IPS-NIHi7 (cell line): ENCODE measurements at regions not wholly inside any gene's neighbourhood (a gene's known extent, or its start where the extent isn't known, plus 50 kb on each side); places are given as distances from the start of the nearest gene placed in this dataset.

Experiments used
- DNase-seq: peaks from one replicate; pipeline ENCODE4 v3.0.0; 2012; ENCODE audit warnings: mixed read lengths; ENCODE audit errors: extremely low spot score

DNA sequence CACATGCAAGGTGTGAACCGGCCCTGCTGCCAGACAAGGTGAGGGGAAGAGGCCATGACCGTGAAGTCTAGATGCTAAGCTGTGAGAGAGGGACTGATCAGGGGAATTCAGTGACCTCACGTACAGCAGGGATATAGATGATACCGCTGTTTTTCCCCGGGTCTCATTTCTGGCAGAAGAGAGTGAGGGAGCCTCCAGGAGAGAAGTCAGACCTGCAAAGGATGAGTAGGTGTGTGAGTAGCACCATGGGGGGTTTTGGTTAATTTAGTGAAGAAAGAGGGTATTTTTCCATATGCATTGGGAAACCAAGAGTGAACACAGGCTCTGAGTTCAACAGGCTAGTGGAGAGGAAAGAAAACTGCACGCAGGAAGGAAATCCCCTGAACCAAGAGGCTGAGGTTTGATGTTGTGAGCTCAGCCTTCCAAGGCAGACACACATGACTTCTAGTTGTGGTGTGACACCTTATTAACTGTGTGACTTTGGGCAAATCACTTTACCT lies 127.6 kb upstream of the GATB start:
- DNase-seq, result no peak

DNA sequence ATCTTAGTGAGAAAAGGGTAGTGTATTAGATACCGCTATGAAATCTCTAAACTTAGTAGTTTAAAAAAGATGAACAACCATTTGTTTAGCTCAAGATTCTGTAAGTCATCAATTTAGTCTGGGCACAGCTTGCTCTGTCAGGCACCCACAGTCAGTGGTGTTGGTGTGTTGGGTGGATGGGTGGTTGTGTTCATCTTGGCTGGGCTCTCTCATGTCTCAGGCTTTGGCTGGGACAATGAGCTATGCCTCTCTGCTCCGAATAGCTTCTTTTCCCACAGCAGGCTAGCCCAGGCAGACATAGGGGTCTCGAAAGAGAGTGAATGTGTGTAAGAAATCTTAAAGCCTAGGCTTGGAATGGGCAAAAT lies 127.0 kb upstream of the GATB start:
- no peak for DNase-seq

DNA sequence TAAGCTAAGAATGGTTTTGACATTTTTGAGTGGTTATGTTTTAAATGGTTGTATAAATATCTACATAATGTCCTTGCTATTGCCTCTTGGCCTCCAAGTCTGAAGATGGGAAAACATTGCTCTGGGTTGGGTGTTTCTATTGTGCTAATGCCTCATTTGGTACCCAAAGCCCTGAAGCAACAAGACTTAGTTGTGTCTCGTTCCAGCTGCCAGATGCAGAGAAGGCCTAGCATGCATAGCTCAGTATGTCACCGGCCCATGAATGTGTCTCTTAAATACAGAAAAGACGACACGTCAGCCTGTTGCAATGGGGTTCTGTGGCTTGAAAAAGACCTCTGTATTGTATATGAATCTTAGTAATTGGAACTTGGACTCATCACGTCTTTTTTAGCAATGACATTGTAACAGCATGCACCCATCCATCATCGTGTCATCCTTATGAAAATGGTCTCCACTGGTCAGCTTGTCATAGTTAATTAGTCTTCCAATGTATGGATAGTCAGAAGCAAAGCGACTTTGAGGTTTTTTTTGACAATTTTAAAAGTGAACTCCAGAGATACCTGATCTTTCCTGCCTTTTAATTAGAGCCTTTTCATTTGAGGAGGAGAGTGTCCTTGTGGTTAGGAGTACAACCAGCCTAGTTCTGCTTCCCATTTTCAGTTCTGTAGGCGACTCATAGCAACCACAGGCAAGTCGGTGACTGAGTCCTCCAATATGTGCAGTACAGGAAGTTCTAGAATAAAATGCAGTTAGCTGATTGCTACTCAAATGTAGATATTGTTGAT lies 126.4 kb upstream of the GATB start:
- no peak for DNase-seq

DNA sequence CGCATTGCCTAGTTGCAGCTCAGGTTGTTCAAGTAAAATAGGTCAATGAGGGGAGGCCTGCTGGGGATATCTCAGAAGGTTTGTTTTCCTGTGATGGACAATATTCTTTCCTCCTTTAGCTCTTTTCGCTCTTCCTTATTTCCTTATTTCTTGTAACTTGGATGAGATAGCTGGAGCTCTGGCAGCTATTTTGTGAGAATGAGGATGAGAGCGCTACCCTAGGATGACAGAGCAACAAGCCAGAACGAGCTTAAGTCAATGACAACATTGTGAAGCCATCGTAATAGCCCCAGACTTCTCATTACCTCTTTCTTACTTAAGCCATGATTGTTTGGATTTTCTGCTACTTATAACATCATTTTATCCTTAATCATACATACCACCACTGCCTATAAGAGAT lies 124.3 kb upstream of the GATB start:
- no peak for DNase-seq

DNA sequence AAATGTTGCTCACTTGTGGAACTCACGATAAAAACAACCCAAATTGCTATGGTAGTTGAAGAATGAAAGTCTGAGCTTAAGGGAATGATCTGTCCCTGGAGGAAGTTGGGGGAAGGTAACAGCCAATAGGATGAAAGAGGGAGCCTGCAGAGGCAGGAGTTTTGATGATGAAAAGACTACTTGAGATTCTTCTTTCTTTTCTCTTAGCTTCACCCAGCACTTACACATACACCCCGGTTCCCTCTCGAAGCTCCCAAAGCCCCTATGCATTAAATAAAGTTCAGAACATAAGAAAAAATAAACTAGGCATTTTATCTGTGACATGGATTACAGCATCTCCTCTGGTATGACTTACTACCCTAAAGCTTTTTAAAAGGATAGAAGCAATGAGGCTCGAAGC lies 122.9 kb upstream of the GATB start:
- DNase-seq, result no peak

DNA sequence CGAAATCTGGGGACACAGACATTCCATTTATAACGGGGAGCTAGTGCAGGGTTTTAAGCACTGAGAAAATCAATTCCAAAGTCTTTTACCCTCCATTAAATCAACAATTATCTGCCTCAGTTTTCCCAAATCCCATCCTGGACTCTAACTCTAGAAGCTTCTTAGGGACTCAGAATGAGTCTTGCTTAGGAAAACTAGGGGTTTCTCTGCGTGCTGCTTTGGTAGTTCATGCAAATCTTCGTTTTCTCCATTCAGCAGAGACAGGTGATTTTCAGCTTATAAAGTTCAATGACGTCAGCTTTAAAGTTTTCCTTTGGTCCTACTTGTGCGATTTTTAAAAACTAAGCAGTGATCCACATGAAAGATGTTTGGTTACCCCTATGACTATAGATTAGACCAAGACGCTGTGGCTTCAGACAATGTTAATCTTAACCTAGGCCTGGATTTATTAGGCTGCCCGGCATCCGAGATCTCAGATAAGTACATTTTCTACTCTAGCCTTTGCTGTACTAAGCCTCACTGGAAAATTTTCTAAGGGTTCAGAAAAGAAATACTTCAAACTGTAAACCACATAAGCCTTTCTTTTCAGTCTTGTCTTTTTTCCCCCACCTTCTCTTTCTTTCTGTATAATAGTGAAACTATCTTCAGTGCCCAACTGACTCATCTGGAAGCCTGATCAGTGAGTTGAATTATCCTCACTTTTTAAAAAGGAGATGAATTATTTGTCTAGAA lies 121.4 kb upstream of the GATB start:
- no peak for DNase-seq

DNA sequence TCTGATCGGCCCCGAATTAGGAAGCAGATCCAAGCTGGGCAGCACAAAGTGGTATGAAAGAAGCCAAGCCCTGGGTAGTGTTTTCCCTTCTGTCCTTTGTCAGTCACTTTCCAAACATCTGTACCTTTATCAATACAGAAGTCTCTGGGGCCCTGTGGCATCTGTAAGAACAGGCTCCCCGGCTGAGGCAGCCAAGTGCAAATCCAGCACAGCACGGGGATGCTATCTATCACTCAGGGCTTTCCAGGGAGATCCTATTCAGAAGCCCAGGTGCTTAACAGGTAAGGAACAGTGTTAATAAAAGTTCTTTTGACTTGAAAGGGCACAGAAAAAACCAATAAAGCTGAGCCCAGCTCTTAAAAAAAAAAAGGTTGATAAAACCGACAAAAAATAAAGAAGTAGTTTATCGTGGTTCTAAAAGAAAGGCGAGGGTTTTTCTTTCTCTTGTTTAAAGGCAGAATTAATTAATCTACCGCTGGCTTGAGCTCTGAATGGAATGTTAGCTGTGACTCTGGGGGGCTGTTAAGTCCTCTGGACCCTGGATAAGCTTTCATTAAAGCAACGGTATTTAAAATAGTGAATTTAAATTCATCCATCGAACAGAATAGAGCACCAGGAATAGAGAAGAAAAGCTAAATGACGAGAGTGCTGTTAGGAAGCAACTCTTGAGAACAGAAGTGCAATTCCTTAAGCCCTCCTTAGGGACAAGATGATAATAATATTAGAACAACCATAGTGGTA lies 119.1 kb upstream of the GATB start:
- no peak for DNase-seq

DNA sequence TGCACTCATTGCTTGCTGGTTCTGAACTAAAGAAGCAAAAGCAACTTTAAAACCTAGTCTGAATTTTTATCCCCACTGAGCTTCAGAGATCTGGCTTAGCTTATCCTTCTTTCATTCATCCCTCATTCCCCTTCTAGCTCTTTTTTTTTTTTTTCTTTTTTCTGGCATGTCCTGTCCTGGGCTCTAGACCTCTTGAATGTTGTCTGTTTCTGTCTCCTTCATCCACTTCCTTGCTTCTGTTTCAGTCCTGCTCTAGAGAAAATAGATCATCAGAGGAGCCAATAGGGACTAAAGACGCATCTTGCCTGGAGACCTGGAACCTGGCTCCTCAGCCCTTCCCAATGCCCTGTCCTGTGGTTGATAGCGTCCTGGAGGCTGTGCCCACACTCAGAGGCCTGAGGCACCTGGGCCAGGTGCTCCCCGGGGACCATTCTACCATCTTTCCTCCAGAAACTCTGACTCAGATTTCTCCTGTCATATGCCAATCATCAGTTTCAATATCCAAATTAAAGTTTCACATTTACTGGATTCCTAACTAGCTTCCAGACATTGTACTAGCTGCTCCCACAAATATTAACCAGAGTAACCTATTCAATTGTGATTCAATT lies 115.7 kb upstream of the GATB start:
- DNase-seq, result no peak

DNA sequence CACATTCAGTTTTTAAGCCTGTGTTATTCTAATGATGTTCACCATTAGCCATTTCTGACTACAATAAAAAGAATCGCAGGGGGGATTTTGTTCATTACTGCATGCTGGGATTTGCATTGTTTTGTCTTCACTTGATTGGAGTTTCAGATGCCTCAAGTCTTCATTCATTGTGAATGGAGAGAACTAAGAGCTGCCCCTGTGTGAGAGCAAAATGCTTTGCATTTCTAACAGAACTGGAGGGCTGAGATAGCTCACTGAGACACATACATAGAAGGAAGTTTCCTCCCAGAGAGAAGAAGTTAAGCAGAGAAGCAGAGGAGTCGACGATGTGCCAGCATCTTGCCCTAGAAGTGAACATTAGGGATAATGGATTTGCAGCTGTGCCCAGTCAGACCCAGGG lies 113.5 kb upstream of the GATB start:
- DNase-seq, result peak; percentile 24

DNA sequence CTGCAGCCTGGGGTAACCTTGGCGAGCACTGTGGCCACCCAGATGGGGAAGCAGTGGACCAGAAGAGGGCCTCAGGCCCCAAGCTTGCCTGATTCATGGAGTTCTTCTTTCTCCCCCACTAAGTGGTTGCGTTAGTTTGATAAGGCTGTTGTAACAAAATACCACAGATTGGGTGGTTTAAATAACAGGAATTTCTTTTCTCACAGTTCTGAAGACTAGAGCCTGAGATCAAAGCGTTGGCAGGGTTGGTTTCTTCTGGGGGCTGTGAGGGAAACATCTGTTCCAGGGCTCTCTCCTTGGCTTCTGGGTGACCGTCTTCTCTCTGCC lies 105.7 kb upstream of the GATB start:
- no peak for DNase-seq

DNA sequence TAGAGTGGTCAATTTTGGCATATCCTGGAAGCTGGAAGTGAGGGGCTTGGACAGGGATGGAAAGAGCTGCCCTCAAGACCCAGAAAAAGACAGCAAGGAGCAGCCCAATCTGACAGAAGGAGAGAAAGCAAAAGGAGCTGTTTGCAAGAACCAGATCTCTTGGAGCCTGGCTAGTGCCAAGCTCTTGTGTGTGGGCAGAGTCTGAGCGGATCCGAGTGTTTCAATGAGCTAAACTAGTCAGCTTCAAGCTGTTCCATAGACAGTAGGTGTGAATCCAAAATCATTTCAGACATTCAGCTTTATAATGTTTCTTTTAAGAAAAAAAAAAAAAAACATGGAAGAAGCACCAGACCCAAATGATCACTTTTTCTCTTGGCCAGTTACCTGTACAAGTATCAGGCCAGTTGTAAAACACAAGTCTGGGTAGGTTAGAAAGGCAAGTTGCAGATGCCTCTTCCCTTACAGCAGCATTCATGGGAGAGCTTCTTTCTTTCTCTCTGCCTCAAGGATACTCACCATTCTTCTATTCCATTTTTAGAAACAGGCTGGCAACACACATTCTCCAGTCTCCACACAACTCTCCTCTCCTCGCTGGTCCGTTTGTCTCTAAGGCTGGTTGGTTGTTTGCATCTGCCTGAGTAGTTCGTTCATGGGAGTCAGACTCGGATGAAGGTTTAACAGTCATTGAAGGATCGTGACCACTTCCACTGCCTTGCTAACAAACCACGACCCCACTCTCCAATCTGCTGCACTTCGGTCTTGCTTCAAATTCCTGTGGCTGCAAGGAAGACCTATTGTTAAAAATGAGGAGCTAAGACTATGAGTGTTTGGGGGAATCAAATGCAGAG lies 105.2 kb upstream of the GATB start:
- no peak for DNase-seq

DNA sequence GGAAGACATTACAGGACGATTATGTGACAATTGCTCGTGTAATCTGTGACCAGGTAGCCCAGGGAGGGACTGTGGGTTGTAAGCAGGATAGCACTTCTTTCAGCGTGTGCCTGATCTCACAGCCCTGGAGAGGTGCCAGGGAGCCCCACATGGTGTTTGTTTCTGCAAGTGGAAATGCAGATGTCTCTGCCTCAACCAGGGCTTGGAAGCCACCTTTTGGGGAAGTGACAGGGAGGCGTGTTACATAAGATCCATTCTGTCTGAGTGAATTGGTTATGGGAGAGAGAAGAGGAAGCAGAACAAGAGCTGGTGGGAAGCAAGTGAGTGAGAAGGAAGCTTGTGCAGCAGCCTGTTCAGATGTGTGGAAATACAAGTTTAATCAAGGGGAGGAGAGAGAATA lies 104.5 kb upstream of the GATB start:
- no peak for DNase-seq

DNA sequence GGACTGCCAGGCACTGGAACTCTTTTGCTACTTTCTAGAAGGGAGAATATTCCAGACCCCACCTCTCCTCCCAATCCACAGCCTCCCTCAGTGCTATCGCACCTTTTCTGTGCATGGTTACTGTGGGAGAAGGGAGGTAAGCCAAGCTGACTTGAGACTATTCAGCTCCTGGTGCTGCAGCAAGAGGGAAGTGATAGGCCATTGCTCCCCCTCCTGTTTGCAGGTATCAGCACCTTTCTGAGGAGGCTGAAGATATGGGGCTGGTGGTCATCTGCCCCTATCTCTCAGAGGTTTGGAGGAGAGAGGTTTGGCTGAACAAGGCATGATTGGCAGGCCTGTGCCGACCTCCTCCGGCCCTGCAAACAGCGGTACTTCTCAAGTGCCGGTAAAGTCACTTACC lies 103.3 kb upstream of the GATB start:
- peak; percentile 29 for DNase-seq

DNA sequence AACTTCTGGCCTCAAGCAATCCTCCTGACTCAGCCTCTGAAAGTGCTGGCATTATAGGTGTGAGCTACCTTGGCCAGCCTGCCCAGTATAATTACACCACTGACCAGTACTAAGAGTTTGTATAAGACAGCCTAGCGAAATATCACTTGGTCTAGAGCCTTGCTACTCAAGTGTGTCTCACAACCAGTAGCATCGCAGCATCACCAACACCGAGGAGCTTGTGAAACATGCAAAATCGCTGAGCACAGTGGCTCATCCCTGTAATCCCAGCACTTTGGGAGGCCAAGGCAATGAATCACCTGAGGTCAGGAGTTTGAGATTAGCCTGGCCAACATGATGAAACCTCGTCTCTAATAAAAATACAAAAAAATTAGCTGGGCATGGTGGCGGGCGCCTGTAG lies 102.0 kb upstream of the GATB start:
- DNase-seq, result no peak

DNA sequence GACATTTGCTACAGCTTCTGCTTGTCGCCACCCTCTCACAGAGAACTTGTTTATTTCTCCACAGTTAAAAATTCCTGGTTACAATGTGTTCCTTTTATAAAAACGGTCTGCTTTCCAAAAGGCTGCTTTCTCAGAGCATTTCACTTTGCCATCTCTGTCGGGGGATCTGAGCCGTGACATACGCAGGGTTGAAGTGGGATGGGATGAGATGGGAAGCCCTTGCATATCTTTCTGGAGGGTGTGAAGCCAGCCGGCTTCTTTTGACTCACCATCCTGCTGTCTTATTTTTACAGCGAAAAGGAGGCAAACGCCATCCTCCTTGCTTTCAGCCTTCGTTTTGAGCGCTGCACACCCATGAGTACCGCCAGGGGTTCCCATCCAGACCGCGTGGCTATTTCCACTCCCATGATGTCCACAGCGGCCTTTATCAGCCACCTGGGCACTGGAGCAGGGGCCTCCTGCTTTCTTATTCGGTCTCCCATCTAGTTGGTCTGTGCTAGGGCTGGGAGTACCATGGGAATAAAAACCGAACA lies 99.8 kb upstream of the GATB start:
- no peak for DNase-seq

DNA sequence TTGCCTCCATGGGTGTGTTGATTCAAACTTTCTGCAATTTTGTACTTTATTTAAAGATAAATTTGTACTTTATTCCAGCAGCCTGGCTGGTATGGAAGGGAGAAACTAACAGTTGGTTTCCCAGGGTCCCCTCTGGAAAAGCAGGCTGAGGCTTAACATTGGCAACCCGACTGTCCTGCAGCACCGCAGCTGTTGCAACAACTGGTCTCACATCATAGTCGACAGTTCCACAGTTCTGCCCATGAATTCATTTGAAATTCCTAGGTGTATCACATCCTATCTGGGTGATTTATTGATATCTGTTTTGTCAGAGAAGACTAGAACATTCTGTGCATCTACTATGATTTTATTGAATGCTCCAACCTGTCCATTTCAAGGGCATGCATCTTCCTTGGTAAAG lies 98.8 kb upstream of the GATB start:
- DNase-seq, result no peak

DNA sequence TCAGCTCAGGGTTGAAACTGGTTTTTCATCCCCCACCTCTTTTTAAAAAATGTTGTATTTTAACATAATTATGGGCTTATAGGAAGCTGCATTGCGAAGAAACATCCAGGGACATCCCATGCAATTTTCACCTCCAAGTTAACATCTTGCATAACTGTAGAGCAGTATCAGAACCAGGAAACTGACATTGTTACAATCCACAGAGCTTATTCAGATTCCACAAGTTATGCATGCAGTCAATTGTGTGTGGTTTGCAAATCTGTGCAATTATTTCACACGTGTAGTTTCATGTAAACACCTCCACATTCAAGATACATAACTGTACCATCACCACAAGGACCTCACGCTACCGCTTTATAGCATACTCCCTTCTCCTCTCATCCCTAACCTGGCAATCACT lies 97.5 kb upstream of the GATB start:
- no peak for DNase-seq

DNA sequence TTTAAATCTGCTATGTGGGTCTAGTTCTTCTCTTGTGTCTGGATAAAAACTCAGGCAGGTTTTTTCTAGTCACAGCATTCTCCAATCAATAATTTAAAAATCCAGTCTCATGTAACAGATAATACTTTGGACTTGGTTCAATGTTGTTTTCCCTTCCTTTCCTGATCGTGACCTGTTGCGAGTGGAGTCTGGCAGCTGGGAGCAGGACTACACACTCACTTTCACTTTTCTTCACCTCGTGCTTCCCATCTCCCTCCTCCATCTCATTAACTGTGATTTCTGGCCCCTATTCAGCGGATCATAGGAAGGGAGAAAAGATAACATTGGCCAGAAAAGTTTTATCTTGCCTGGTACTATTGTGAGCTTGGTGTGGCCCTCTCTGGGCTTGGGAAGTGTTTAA lies 96.6 kb upstream of the GATB start:
- DNase-seq, result no peak

DNA sequence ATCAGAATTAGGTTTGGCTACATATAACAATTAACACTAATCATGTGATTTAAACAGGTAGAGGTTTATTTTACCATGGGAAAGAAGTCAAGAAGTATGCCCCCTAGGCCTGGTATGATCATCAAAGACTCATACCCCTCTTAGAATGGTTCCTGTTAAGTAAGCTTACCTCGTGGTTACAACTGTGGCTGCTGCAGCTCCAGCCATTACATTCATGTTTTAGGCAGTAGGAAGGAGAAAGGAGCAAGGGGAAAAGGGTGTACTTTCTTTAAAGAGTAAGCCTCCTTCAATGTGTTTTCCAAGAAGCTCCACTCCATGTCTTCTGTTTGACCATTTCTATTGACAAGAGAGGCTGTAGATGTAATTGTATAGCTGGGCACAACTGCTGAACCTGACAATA lies 94.9 kb upstream of the GATB start:
- no peak for DNase-seq

DNA sequence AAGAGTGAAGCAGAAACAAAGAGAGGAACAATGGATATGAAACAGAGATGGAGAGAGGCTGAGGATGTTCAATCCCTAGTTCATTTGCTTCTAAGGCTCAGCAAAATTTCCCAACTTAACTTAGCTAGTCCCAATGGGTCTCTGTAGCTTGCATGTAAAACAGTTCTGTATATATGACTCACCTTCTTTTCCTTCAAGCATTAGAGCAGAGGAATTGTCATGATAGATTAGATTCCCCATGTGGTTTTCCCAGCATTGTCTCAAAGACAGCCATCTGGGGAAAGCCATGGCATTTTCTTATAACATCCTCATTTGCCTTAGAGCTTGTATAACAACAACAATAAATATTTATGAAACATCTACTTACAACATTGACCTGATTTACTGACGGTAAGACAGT lies 93.9 kb upstream of the GATB start:
- DNase-seq, result no peak

DNA sequence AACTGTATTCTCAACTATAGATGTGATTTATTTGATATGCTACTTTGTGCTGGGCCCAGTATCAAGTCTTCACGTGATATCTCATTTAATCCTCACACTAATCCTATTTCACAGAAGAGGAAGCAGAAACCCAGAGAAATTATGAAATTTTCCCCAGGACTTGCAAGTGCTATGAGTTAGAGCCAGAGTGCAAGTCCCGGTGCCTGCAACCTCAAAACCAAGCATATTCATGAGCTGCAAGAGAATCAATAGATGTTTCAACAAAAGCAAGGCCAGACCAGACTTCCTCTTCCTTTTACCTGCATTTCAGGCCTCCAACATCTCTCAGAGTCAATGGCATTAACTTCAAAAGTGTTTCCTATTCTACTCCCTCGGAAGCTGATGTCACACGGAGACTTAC lies 92.2 kb upstream of the GATB start:
- no peak for DNase-seq
